ENCODE measurements at regions not wholly inside any gene's neighbourhood (a gene's known extent, or its start where the extent isn't known, plus 50 kb on each side); places are given as distances from the start of the nearest gene placed in this dataset.

- no peak overlapping the region for H3K9ac ChIP-seq (ENCODE audit: low read depth, low read length)
- no peak overlapping the region for H3K23ac ChIP-seq (ENCODE audit: low read depth, low read length)
- no peak overlapping the region for H4K8ac ChIP-seq (ENCODE audit: low read depth in 2 of 2, low read length in 2 of 2)
- H3K14ac ChIP-seq (replicated peaks; ENCODE audit: low read depth, low read length): peak overlapping the region; percentile 36; the same call in 1 of the 2 replicates
- no peak overlapping the region for H2AK5ac ChIP-seq (ENCODE audit: low read depth, low read length)
- no peak overlapping the region; the same call in 1 of the 2 replicates for H3K27ac ChIP-seq (ENCODE audit: insufficient read depth, low read length)
- BruUV-seq (replicated peaks): no TSS peak
- no peak for ATAC-seq (ENCODE audit: low read depth)
- no peaks in the 10 kb centered on the region for H3K79me1 ChIP-seq (ENCODE audit: low read depth in 1 of 2, low read length in 2 of 2)
- no peak for TF ChIP-seq MXI1 (IDR thresholded peaks at IDR 0.05; ENCODE audit: borderline replicate concordance, low read depth, low read length)
- TF ChIP-seq FOS (IDR thresholded peaks at IDR 0.05; ENCODE audit: low read depth, low read length): no peak
- TF ChIP-seq CEBPB (IDR thresholded peaks at IDR 0.05; ENCODE audit: low read depth, low read length): no peak
- no peak for TF ChIP-seq ELK1 (IDR thresholded peaks at IDR 0.05; ENCODE audit: borderline replicate concordance, low read depth, low read length)
- TF ChIP-seq POLR2A (IDR thresholded peaks at IDR 0.05; ENCODE audit: low read depth, low read length): no peak
- no peak for TF ChIP-seq CHD1 (IDR thresholded peaks at IDR 0.05; ENCODE audit: low read depth, low read length)
- H2AFZ ChIP-seq (replicated peaks; ENCODE audit: low read length, poor library complexity): no peak overlapping the region
- no peak for DNase-seq
- intact Hi-C loops (cut with micrococcal nuclease) (no loop called here), dilution Hi-C loops (cut with HindIII; ENCODE audit: low sequenced_read_pairs, unreplicated experiment) (no loop called here), in situ Hi-C loops (cut with MboI; ENCODE audit: low sequenced_read_pairs) (no loop called here)
- H3K18ac ChIP-seq (ENCODE audit: low read depth, low read length): no peak overlapping the region
- no peak overlapping the region for H3K4me2 ChIP-seq (ENCODE audit: low read depth, low read length)
- no peak overlapping the region for H3K56ac ChIP-seq (ENCODE audit: extremely low read depth, insufficient read depth, low read length)
- ChIA-PET CTCF (interaction anchor here (0.6 kb wide), 1 partner anchor 611 kb away, joined by 3 read pairs; no protein-coding TSS in a partner anchor), POLR2A (ENCODE audit: unreplicated experiment) (no interaction called here)
- H2AK9ac ChIP-seq (replicated peaks; ENCODE audit: low read depth, low read length, poor library complexity): no peak overlapping the region
- H4K91ac ChIP-seq (ENCODE audit: insufficient read depth, low read depth, low read length): no peak overlapping the region
- no peaks in the 10 kb centered on the region for H4K20me1 ChIP-seq (ENCODE audit: insufficient read depth, low read length)
- H3K4me1 ChIP-seq (ENCODE audit: control insufficient read depth, insufficient read depth, low read length): no peaks in the 10 kb centered on the region; the same call in 1 of the 2 replicates
- no peak overlapping the region for H3K4me3 ChIP-seq (ENCODE audit: insufficient read depth, low read depth, low read length)
- H3K27me3 ChIP-seq (ENCODE audit: control insufficient read depth, insufficient read depth, low read length): no peaks in the 10 kb centered on the region; the same call in 1 of the 2 replicates
- H4K5ac ChIP-seq (ENCODE audit: low read depth, low read length): no peak overlapping the region
- no peaks in the 10 kb centered on the region for H3K36me3 ChIP-seq (ENCODE audit: control insufficient read depth, insufficient read depth, low read length)
- H3K4ac ChIP-seq (ENCODE audit: low read depth, low read length): no peak overlapping the region
- 0 out of 2 replicates have a peak, but pooled peaks cover 3% of the 10 kb centered on the region for H3K9me1 ChIP-seq (ENCODE audit: insufficient read depth, low read length)
- H2BK5ac ChIP-seq (ENCODE audit: low read depth, low read length, poor library complexity, severe bottlenecking): no peak overlapping the region
- H2BK20ac ChIP-seq (ENCODE audit: low read depth, low read length): no peak overlapping the region
- peaks cover 4% of the 10 kb centered on the region; the same call in 1 of the 2 replicates for H3K9me3 ChIP-seq (ENCODE audit: control insufficient read depth, insufficient read depth, low read length)
- no peak overlapping the region for H2BK15ac ChIP-seq (ENCODE audit: low read depth, low read length)
- 83% methylated on average over 3 of the region's 6 CpGs; no CpG with 5 or more reads in 1 of the 2 experiments for WGBS, 2 experiments (ENCODE audit: extremely low coverage in 2 of 2, insufficient read length in 1 of 2)
- H2BK120ac ChIP-seq (ENCODE audit: low read depth, low read length): no peak overlapping the region
Measured at GRCh38 chr10:61294131-61294530, 159.1 kb downstream of the TMEM26 start.
